ENCODE measurements at regions not wholly inside any gene's neighbourhood (a gene's known extent, or its start where the extent isn't known, plus 50 kb on each side); places are given as distances from the start of the nearest gene placed in this dataset.

GRCh38 chr17:71461498-71462169 lies 659.2 kb upstream of the SOX9 start:
- Histone ChIP-seq H3K27ac (ENCODE audit: low read depth, low read length) (no peak overlapping the region), H3K27me3 (ENCODE audit: insufficient read depth, low read length) (no peaks in the 10 kb centered on the region), H3K4me1 (ENCODE audit: insufficient read depth, low read length) (no peaks in the 10 kb centered on the region), H3K4me3 (ENCODE audit: low read length in 2 of 2) (no peak overlapping the region), H3K9me3 (ENCODE audit: control insufficient read depth in 1 of 2, low read length in 2 of 2) (no peaks in the 10 kb centered on the region), H3K36me3 (ENCODE audit: insufficient read depth, low read length) (no peaks in the 10 kb centered on the region)
- POLR2A ChIA-PET (ENCODE audit: partially characterized antibody): no interaction called here
- Mint-ChIP-seq H3K4me3 (no peak overlapping the region), H3K9me3 (peaks cover 0 to 18% (median 5%) of the 10 kb centered on the region in 8 donors), H3K4me1 (no peaks in the 10 kb centered on the region), H3K36me3 (no peaks in the 10 kb centered on the region), H3K27ac (no peak overlapping the region), H3K27me3 (peaks cover 0 to 1% of the 10 kb centered on the region in 2 donors)
- CTCF ChIA-PET (ENCODE audit: partially characterized antibody): no interaction called here
- intact Hi-C loops (cut with micrococcal nuclease): no loop called here
- no peak for DNase-seq

- CTCF ChIA-PET (ENCODE audit: partially characterized antibody): no interaction called here
- H3K4me1 Mint-ChIP-seq: no peaks in the 10 kb centered on the region
Observed at GRCh38 chr17:71464241-71464640, 656.6 kb upstream of the SOX9 start.

GRCh38 chr17:71464751-71465150 lies 656.1 kb upstream of the SOX9 start:
- CTCF ChIA-PET (ENCODE audit: partially characterized antibody): no interaction called here
- POLR2A ChIA-PET (ENCODE audit: partially characterized antibody): no interaction called here
- no peaks in the 10 kb centered on the region for H3K36me3 Mint-ChIP-seq
- Histone ChIP-seq H3K27ac (ENCODE audit: low read depth, low read length) (no peak overlapping the region), H3K36me3 (ENCODE audit: insufficient read depth, low read length) (no peaks in the 10 kb centered on the region), H3K4me1 (ENCODE audit: insufficient read depth, low read length) (no peaks in the 10 kb centered on the region), H3K9me3 (ENCODE audit: control insufficient read depth in 1 of 2, low read length in 2 of 2) (no peaks in the 10 kb centered on the region), H3K27me3 (ENCODE audit: insufficient read depth, low read length) (no peaks in the 10 kb centered on the region), H3K4me3 (ENCODE audit: low read length in 2 of 2) (no peak overlapping the region)
- no peak for DNase-seq
- H3K4me1 Mint-ChIP-seq: no peaks in the 10 kb centered on the region
- intact Hi-C loops (cut with micrococcal nuclease): no loop called here
- H3K4me3 Mint-ChIP-seq: no peak overlapping the region
- H3K9me3 Mint-ChIP-seq: peaks cover 0 to 13% (median 3%) of the 10 kb centered on the region in 8 donors
- H3K27ac Mint-ChIP-seq: no peak overlapping the region
- H3K27me3 Mint-ChIP-seq: peaks cover 0 to 1% of the 10 kb centered on the region in 2 donors

More at GRCh38 chr17:71464241-71464640, 656.6 kb upstream of the SOX9 start:
- Mint-ChIP-seq H3K27me3 (peaks cover 0 to 1% of the 10 kb centered on the region in 2 donors), H3K27ac (no peak overlapping the region), H3K9me3 (peaks cover 0 to 14% (median 4%) of the 10 kb centered on the region in 8 donors), H3K36me3 (no peaks in the 10 kb centered on the region), H3K4me3 (no peak overlapping the region)
- Histone ChIP-seq H3K36me3 (ENCODE audit: insufficient read depth, low read length) (no peaks in the 10 kb centered on the region), H3K27me3 (ENCODE audit: insufficient read depth, low read length) (no peaks in the 10 kb centered on the region), H3K4me3 (ENCODE audit: low read length in 2 of 2) (no peak overlapping the region), H3K4me1 (ENCODE audit: insufficient read depth, low read length) (no peaks in the 10 kb centered on the region), H3K27ac (ENCODE audit: low read depth, low read length) (no peak overlapping the region), H3K9me3 (ENCODE audit: control insufficient read depth in 1 of 2, low read length in 2 of 2) (no peaks in the 10 kb centered on the region)
- POLR2A ChIA-PET (ENCODE audit: partially characterized antibody): no interaction called here
- intact Hi-C loops (cut with micrococcal nuclease): no loop called here
- no peak for DNase-seq

- DNase-seq: no peak
- POLR2A ChIA-PET (ENCODE audit: partially characterized antibody): no interaction called here
- Histone ChIP-seq H3K27ac (ENCODE audit: low read depth, low read length) (no peak overlapping the region), H3K27me3 (ENCODE audit: insufficient read depth, low read length) (no peaks in the 10 kb centered on the region), H3K4me3 (ENCODE audit: low read length in 2 of 2) (no peak overlapping the region), H3K4me1 (ENCODE audit: insufficient read depth, low read length) (no peaks in the 10 kb centered on the region), H3K9me3 (ENCODE audit: control insufficient read depth in 1 of 2, low read length in 2 of 2) (no peaks in the 10 kb centered on the region), H3K36me3 (ENCODE audit: insufficient read depth, low read length) (no peaks in the 10 kb centered on the region)
- CTCF ChIA-PET (ENCODE audit: partially characterized antibody): no interaction called here
- H3K27ac Mint-ChIP-seq: no peak overlapping the region
- H3K36me3 Mint-ChIP-seq: no peaks in the 10 kb centered on the region
- peaks cover 0 to 4% (median 2%) of the 10 kb centered on the region in 8 donors for H3K9me3 Mint-ChIP-seq
- intact Hi-C loops (cut with micrococcal nuclease): no loop called here
- H3K27me3 Mint-ChIP-seq: peaks cover 0 to 3% of the 10 kb centered on the region in 2 donors
- H3K4me3 Mint-ChIP-seq: no peak overlapping the region
- H3K4me1 Mint-ChIP-seq: no peaks in the 10 kb centered on the region
Observed at GRCh38 chr17:71467719-71468118, 653.1 kb upstream of the SOX9 start.

GRCh38 chr17:71470062-71470461 lies 650.8 kb upstream of the SOX9 start:
- H3K36me3 Mint-ChIP-seq: no peaks in the 10 kb centered on the region
- no peaks in the 10 kb centered on the region for H3K9me3 ChIP-seq (ENCODE audit: control insufficient read depth in 1 of 2, low read length in 2 of 2)
- intact Hi-C loops (cut with micrococcal nuclease): loop anchor here (5.0 kb wide), 1 partner anchor 647 kb away; no protein-coding TSS in a partner anchor

GRCh38 chr17:71472809-71473789 lies 647.7 kb upstream of the SOX9 start:
- no peaks in the 10 kb centered on the region for H3K36me3 ChIP-seq (ENCODE audit: insufficient read depth, low read length)
- Mint-ChIP-seq H3K4me1 (no peaks in the 10 kb centered on the region), H3K27me3 (peaks cover 0 to 1% of the 10 kb centered on the region in 2 donors), H3K4me3 (no peak overlapping the region), H3K27ac (no peak overlapping the region), H3K36me3 (no peaks in the 10 kb centered on the region), H3K9me3 (peaks cover 0 to 6% (median 0%) of the 10 kb centered on the region in 8 donors)
- no peak overlapping the region for H3K27ac ChIP-seq (ENCODE audit: low read depth, low read length)
- POLR2A ChIA-PET (ENCODE audit: partially characterized antibody): no interaction called here
- no peak for DNase-seq
- no peaks in the 10 kb centered on the region for H3K4me1 ChIP-seq (ENCODE audit: insufficient read depth, low read length)
- CTCF ChIA-PET (ENCODE audit: partially characterized antibody): no interaction called here
- no peak overlapping the region for H3K4me3 ChIP-seq (ENCODE audit: low read length in 2 of 2)
- intact Hi-C loops (cut with micrococcal nuclease): loop anchor here (5.0 kb wide), 1 partner anchor 644 kb away; no protein-coding TSS in a partner anchor
- H3K27me3 ChIP-seq (ENCODE audit: insufficient read depth, low read length): no peaks in the 10 kb centered on the region
- H3K9me3 ChIP-seq (ENCODE audit: control insufficient read depth in 1 of 2, low read length in 2 of 2): no peaks in the 10 kb centered on the region

More at GRCh38 chr17:71470062-71470461, 650.8 kb upstream of the SOX9 start:
- no peaks in the 10 kb centered on the region for H3K27me3 ChIP-seq (ENCODE audit: insufficient read depth, low read length)
- ChIA-PET POLR2A (ENCODE audit: partially characterized antibody) (no interaction called here), CTCF (ENCODE audit: partially characterized antibody) (no interaction called here)
- Mint-ChIP-seq H3K27me3 (peaks cover 0 to 1% of the 10 kb centered on the region in 2 donors), H3K27ac (no peak overlapping the region), H3K4me3 (no peak overlapping the region), H3K4me1 (no peaks in the 10 kb centered on the region), H3K9me3 (peaks cover 0 to 4% (median 0%) of the 10 kb centered on the region in 8 donors)
- H3K36me3 ChIP-seq (ENCODE audit: insufficient read depth, low read length): no peaks in the 10 kb centered on the region
- H3K4me1 ChIP-seq (ENCODE audit: insufficient read depth, low read length): no peaks in the 10 kb centered on the region
- no peak overlapping the region for H3K27ac ChIP-seq (ENCODE audit: low read depth, low read length)
- H3K4me3 ChIP-seq (ENCODE audit: low read length in 2 of 2): no peak overlapping the region
- no peak for DNase-seq

GRCh38 chr17:71477356-71477755 lies 643.5 kb upstream of the SOX9 start:
- Mint-ChIP-seq H3K27ac (no peak overlapping the region), H3K27me3 (no peaks in the 10 kb centered on the region), H3K4me3 (no peak overlapping the region), H3K9me3 (peaks cover 0 to 6% (median 3%) of the 10 kb centered on the region in 8 donors), H3K4me1 (no peaks in the 10 kb centered on the region), H3K36me3 (no peaks in the 10 kb centered on the region)
- DNase-seq: no peak
- ChIA-PET CTCF (ENCODE audit: partially characterized antibody) (no interaction called here), POLR2A (ENCODE audit: partially characterized antibody) (no interaction called here)
- no peaks in the 10 kb centered on the region for H3K4me1 ChIP-seq (ENCODE audit: insufficient read depth, low read length)
- no peaks in the 10 kb centered on the region for H3K9me3 ChIP-seq (ENCODE audit: control insufficient read depth in 1 of 2, low read length in 2 of 2)
- no peaks in the 10 kb centered on the region for H3K27me3 ChIP-seq (ENCODE audit: insufficient read depth, low read length)
- H3K4me3 ChIP-seq (ENCODE audit: low read length in 2 of 2): no peak overlapping the region
- H3K36me3 ChIP-seq (ENCODE audit: insufficient read depth, low read length): no peaks in the 10 kb centered on the region
- no peak overlapping the region for H3K27ac ChIP-seq (ENCODE audit: low read depth, low read length)
- intact Hi-C loops (cut with micrococcal nuclease): no loop called here

Measured in CD4-positive, alpha-beta memory T cell (primary cell).